ENCODE measurements at regions not wholly inside any gene's neighbourhood (a gene's known extent, or its start where the extent isn't known, plus 50 kb on each side); places are given as distances from the start of the nearest gene placed in this dataset.

GRCh38 chr3:28816017-28816416, 464.9 kb upstream of the RBMS3 start:
- Histone ChIP-seq H3K4me1 (no peaks in the 10 kb centered on the region), H3K27ac (no peak overlapping the region), H3K27me3 (no peaks in the 10 kb centered on the region), H3K4me3 (no peak overlapping the region), H3K9me3 (no peaks in the 10 kb centered on the region), H3K36me3 (no peaks in the 10 kb centered on the region)
- intact Hi-C loops (cut with DNase I; ENCODE audit: low total_unique reads) (no loop called here), in situ Hi-C loops (cut with MboI; ENCODE audit: low sequenced_read_pairs in 4 of 4) (no loop called here)
- TF ChIP-seq POLR2A (IDR thresholded peaks at IDR 0.05) = no peak
- TF ChIP-seq, protein P1, sequence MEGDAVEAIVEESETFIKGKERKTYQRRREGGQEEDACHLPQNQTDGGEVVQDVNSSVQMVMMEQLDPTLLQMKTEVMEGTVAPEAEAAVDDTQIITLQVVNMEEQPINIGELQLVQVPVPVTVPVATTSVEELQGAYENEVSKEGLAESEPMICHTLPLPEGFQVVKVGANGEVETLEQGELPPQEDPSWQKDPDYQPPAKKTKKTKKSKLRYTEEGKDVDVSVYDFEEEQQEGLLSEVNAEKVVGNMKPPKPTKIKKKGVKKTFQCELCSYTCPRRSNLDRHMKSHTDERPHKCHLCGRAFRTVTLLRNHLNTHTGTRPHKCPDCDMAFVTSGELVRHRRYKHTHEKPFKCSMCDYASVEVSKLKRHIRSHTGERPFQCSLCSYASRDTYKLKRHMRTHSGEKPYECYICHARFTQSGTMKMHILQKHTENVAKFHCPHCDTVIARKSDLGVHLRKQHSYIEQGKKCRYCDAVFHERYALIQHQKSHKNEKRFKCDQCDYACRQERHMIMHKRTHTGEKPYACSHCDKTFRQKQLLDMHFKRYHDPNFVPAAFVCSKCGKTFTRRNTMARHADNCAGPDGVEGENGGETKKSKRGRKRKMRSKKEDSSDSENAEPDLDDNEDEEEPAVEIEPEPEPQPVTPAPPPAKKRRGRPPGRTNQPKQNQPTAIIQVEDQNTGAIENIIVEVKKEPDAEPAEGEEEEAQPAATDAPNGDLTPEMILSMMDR (IDR thresholded peaks at IDR 0.05 in 4 of 5, conservative IDR thresholded peaks at IDR 0.05 in 1 of 5) = no peak
- ATAC-seq = no peak
- DNase-seq = no peak

- in situ Hi-C loops (cut with MboI; ENCODE audit: low sequenced_read_pairs in 4 of 4) (no loop called here), intact Hi-C loops (cut with DNase I; ENCODE audit: low total_unique reads) (no loop called here)
- no peak for DNase-seq
- Histone ChIP-seq H3K27ac (no peak overlapping the region), H3K4me3 (no peak overlapping the region), H3K9me3 (no peaks in the 10 kb centered on the region), H3K4me1 (no peaks in the 10 kb centered on the region), H3K36me3 (no peaks in the 10 kb centered on the region), H3K27me3 (no peaks in the 10 kb centered on the region)
- no peak for TF ChIP-seq POLR2A (IDR thresholded peaks at IDR 0.05)
- TF ChIP-seq, protein P1 (IDR thresholded peaks at IDR 0.05 in 4 of 5, conservative IDR thresholded peaks at IDR 0.05 in 1 of 5) = no peak
- no peak for ATAC-seq
Measured at GRCh38 chr3:28824316-28824715, 456.6 kb upstream of the RBMS3 start.

DNA sequence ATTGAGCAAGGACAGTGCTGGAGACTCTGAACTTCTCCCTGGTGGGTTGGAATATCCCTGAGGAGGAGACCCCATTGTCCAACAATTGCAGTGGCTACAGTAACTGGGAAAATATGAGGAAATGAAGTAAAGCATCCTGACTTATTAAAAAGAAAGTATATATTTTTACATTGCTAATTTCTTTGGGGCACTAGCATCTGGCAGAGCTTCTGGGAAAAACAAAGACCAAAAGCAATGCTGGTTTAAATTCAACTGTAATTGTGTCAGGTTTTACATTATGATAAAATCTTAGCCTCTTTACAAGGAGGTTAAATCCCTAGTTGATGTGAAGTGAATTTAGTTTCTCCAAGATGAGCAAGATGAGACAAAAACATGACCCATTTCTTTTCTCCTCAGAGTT, 454.0 kb upstream of the RBMS3 start:
- intact Hi-C loops (cut with DNase I; ENCODE audit: low total_unique reads) = no loop called here
- no peak for ATAC-seq
- TF ChIP-seq POLR2A (IDR thresholded peaks at IDR 0.05) = no peak
- TF ChIP-seq, protein P1 (IDR thresholded peaks at IDR 0.05 in 4 of 5, conservative IDR thresholded peaks at IDR 0.05 in 1 of 5) = no peak
- H3K9me3 ChIP-seq = no peaks in the 10 kb centered on the region
- no peaks in the 10 kb centered on the region for H3K27me3 ChIP-seq
- H3K4me1 ChIP-seq = no peaks in the 10 kb centered on the region
- in situ Hi-C loops (cut with MboI; ENCODE audit: low sequenced_read_pairs in 4 of 4) = no loop called here
- H3K4me3 ChIP-seq = no peak overlapping the region
- H3K36me3 ChIP-seq = no peaks in the 10 kb centered on the region
- no peak overlapping the region for H3K27ac ChIP-seq
- no peak for DNase-seq

DNA sequence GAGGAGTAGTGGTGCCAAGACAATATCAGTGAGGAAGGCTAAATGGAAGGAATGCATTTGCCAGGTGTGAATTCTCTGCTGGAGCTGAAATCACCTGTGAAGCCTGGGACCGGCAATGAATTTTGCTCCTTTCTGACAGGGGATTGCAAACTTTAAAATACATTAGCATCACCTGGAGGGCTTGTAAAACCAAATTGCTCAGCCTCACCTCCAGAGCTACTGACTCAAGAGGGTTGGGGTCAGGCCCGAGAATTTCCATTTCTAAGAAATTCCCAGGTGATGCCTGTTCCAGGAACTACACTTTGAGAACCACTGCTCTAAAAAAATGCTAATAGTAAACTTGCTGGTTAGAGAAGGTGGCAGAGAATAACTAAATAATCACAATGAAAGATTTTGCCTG, 445.6 kb upstream of the RBMS3 start:
- TF ChIP-seq, protein P1 (IDR thresholded peaks at IDR 0.05 in 4 of 5, conservative IDR thresholded peaks at IDR 0.05 in 1 of 5) = no peak
- TF ChIP-seq POLR2A (IDR thresholded peaks at IDR 0.05) = no peak
- no peak overlapping the region for H3K27ac ChIP-seq
- no peaks in the 10 kb centered on the region for H3K36me3 ChIP-seq
- ATAC-seq (no peak), DNase-seq (no peak)
- H3K4me1 ChIP-seq = peaks cover 11 to 14% of the 10 kb centered on the region in 2 donors
- in situ Hi-C loops (cut with MboI; ENCODE audit: low sequenced_read_pairs in 4 of 4) (no loop called here), intact Hi-C loops (cut with DNase I; ENCODE audit: low total_unique reads) (no loop called here)
- H3K4me3 ChIP-seq = no peak overlapping the region
- no peaks in the 10 kb centered on the region for H3K27me3 ChIP-seq
- H3K9me3 ChIP-seq = no peaks in the 10 kb centered on the region

DNA sequence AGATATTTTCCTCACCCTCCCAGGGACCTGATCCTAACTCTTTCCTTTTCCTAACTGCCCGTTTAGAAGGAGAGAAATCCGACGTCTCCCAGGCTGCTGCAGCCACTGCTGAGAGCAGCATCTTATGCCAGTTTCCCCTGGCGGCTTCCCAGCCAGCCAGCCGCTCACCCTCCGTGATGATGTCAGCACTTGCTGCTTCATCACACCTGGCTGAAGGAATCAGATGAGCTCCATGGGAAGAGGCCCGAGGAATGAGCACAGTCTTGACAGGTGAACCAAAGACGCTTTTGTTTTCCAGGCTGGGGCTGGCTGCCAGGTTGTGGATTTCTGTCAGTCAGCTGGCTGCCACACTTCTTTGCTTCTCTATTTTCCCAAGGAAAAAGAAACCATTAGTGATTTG, 445.1 kb upstream of the RBMS3 start:
- TF ChIP-seq, protein P1 (IDR thresholded peaks at IDR 0.05 in 4 of 5, conservative IDR thresholded peaks at IDR 0.05 in 1 of 5) = no peak
- TF ChIP-seq POLR2A (IDR thresholded peaks at IDR 0.05) = no peak
- peaks cover 15 to 18% of the 10 kb centered on the region in 2 donors for H3K4me1 ChIP-seq
- ATAC-seq (peak in 1 of 2 donors; percentile 55), DNase-seq (peak in 1 of 2 donors; percentile 27)
- intact Hi-C loops (cut with DNase I; ENCODE audit: low total_unique reads) (no loop called here), in situ Hi-C loops (cut with MboI; ENCODE audit: low sequenced_read_pairs in 4 of 4) (no loop called here)
- no peak overlapping the region for H3K27ac ChIP-seq
- no peaks in the 10 kb centered on the region for H3K27me3 ChIP-seq
- no peaks in the 10 kb centered on the region for H3K36me3 ChIP-seq
- H3K4me3 ChIP-seq = no peak overlapping the region
- no peaks in the 10 kb centered on the region for H3K9me3 ChIP-seq

Measured in gastrocnemius medialis (tissue), 4 donors.